Naive thymus-derived CD8-positive, alpha-beta T cell (primary cell): ENCODE measurements at regions not wholly inside any gene's neighbourhood (a gene's known extent, or its start where the extent isn't known, plus 50 kb on each side); places are given as distances from the start of the nearest gene placed in this dataset.

Source experiments
- ATAC-seq, 2 donors: fragments of 150-1000 bp; cut with Tn5 transposase in 1 of 2; sonication (Bioruptor Pico), chemical (Tn5 transposase) in 1 of 2; 1 replicate in 1 of 2; 2 replicates in 1 of 2; pipeline ENCODE4 v1.10.0; 2021; ENCODE audit warnings: mild to moderate bottlenecking in 2 of 2, moderate library complexity in 2 of 2
- POLR2A ChIA-PET: fragments of 350-600 bp; sonication (Branson Sonifier 250); formaldehyde crosslinking; loops from one replicate; lab custom pipeline; 2021; ENCODE audit warnings: antibody characterized with exemption; lab: Charles Lee
- DNase-seq, 10 donors: peaks; one replicate each; pipeline versions ENCODE4 v3.0.0 to v3.0.0-alpha.2; 2020 to 2022
- H3K27ac Mint-ChIP-seq, 10 donors: one replicate each; pipeline ENCODE4 v1.8.0; 2020 to 2022; ENCODE audit warnings: mild to moderate bottlenecking in 10 of 10, mixed read lengths in 10 of 10, moderate library complexity in 4 of 10, inconsistent platforms in 1 of 10
- H3K27me3 Mint-ChIP-seq, 5 donors: one replicate each; pipeline ENCODE4 v1.8.0; 2021 to 2022; ENCODE audit warnings: mixed read lengths in 5 of 5
- H3K36me3 Mint-ChIP-seq, 3 donors: one replicate each; pipeline ENCODE4 v1.8.0; 2020 to 2022; ENCODE audit warnings: mixed read lengths in 3 of 3, mild to moderate bottlenecking in 2 of 3, inconsistent platforms in 1 of 3
- H3K4me1 Mint-ChIP-seq, 4 donors: one replicate each; pipeline ENCODE4 v1.8.0; 2021 to 2022; ENCODE audit warnings: mixed read lengths in 4 of 4
- H3K4me3 Mint-ChIP-seq, 10 donors: one replicate each; pipeline ENCODE4 v1.8.0; 2020 to 2022; ENCODE audit warnings: mild to moderate bottlenecking in 10 of 10, mixed read lengths in 10 of 10, moderate library complexity in 6 of 10, inconsistent platforms in 1 of 10
- H3K9me3 Mint-ChIP-seq, 9 donors: one replicate each; pipeline ENCODE4 v1.8.0; 2020 to 2022; ENCODE audit warnings: mixed read lengths in 9 of 9, mild to moderate bottlenecking in 3 of 9, inconsistent platforms in 1 of 9, moderate library complexity in 1 of 9

DNA sequence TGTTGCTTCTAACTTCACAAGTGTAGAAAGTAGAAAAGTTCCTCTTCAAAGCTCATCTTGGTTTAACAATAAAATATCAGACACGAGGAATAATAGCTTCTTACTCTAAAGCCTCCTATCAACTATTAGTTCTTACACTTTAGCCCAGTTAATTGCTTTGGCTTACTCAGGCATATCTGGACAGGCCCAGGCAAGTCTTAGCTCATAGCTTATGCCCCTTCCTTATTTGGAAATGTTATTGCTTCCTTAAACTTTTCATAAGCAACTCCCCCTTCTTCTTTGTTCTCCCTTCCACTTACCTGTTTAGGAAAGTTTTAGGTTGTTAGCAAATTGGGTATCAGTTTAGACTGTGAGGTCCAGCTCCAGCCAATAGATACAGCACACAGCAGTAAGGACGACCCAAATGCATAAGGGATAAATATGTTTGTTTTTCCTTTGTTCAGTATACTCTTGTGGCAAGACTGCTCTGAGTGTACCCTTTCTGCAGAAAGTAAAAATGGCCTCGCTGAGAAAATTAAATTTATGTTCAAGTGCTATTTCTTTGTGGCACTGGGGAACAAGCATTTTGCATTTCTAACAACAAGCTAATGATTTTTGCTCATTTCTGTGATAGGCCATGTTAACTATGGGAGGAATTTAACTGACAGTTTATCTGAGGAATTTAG is 162.1 kb downstream of the SMC2 start:
- Mint-ChIP-seq H3K4me3 (no peak overlapping the region), H3K27ac (no peak overlapping the region), H3K9me3 (peaks cover 0 to 39% (median 9%) of the 10 kb centered on the region in 9 donors), H3K36me3 (peaks cover 0 to 12% (median 2%) of the 10 kb centered on the region in 3 donors), H3K4me1 (no peaks in the 10 kb centered on the region), H3K27me3 (peaks cover 0 to 29% (median 2%) of the 10 kb centered on the region in 5 donors)
- no peak for DNase-seq
- no peak for ATAC-seq
- POLR2A ChIA-PET = no interaction called here

DNA sequence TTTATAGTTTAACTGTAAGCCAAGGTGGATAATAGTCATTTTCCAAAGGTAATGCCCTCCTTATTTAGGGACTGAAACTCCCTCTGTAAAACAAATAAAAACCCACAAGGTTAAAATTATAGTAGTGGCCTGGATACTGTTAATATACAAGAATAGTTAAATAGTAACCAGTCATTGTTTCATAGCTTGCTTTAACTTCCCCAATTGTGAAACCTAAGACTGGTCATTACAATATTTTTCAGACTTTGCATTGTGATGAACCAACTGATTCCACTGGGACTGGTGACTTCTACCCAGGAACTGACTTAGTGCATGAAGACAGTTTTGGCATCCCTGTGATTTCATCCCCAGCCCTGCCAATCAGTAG is 162.6 kb downstream of the SMC2 start:
- H3K27ac Mint-ChIP-seq = no peak overlapping the region
- POLR2A ChIA-PET = no interaction called here
- no peaks in the 10 kb centered on the region for H3K4me1 Mint-ChIP-seq
- peaks cover 0 to 39% (median 9%) of the 10 kb centered on the region in 9 donors for H3K9me3 Mint-ChIP-seq
- peaks cover 0 to 29% (median 2%) of the 10 kb centered on the region in 5 donors for H3K27me3 Mint-ChIP-seq
- ATAC-seq (no peak), DNase-seq (no peak)
- peaks cover 0 to 12% (median 2%) of the 10 kb centered on the region in 3 donors for H3K36me3 Mint-ChIP-seq
- no peak overlapping the region for H3K4me3 Mint-ChIP-seq

DNA sequence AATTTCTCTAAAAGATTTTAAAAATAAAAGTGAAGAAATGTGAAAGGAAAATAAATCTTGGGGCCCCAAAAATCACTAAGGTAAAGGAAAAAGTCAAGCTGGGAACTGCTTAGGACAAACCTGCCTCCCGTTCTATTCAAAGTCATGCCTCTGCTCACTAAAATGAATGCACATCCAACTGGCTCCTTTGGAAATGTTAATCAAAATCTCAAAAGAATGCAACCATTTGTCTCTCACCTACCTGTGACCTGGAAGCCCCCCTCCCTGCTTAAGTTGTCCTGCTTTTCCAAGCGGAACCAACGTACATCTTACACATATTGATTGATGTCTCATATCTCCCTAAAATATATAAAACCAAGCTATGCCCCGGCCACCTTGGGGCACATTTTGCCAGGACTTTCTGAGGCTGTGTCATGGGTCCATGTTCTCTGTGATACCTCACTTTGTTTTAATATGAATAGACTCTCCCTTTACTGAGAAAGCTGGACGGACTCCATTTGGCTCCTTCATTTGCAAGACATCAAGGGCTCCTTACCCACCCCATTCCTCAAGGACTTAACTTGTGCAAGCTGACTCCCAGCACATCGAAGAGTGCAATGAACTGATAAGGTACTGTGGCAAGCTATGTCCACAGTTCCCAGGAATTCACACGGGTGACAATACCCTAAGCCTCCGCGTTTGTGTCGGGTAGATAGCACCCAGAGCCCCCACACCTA is 164.3 kb downstream of the SMC2 start:
- H3K4me1 Mint-ChIP-seq = no peaks in the 10 kb centered on the region
- H3K27me3 Mint-ChIP-seq = peaks cover 0 to 29% (median 0%) of the 10 kb centered on the region in 5 donors
- H3K27ac Mint-ChIP-seq = no peak overlapping the region
- H3K9me3 Mint-ChIP-seq = peaks cover 0 to 23% (median 4%) of the 10 kb centered on the region in 9 donors
- no peak overlapping the region for H3K4me3 Mint-ChIP-seq
- DNase-seq = no peak
- no peak for ATAC-seq
- peaks cover 0 to 8% (median 0%) of the 10 kb centered on the region in 3 donors for H3K36me3 Mint-ChIP-seq
- POLR2A ChIA-PET = no interaction called here

DNA sequence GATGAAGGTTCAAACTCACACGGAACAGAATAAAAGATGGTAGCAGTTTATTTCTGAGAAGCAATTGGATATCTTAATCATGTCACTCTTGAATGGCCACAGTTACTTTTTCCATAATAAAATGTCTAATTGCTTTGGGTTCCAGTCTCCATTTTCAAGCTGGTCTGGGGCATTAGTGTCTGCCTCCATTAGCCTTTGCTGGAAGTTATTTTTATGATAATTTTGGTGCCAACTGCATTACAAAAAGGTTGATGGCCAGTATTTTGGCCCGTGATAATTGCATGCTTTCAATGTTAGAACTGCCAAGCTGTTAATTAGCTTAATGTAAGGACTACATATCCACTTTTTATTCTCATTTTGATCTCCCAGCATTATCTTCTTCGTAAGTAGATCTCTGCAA is 165.9 kb downstream of the SMC2 start:
- Mint-ChIP-seq H3K36me3 (peaks cover 0 to 8% (median 0%) of the 10 kb centered on the region in 3 donors), H3K9me3 (peaks cover 0 to 17% (median 3%) of the 10 kb centered on the region in 9 donors), H3K27me3 (peaks cover 0 to 29% (median 0%) of the 10 kb centered on the region in 5 donors), H3K4me1 (no peaks in the 10 kb centered on the region), H3K27ac (no peak overlapping the region), H3K4me3 (no peak overlapping the region)
- no peak for DNase-seq
- POLR2A ChIA-PET = no interaction called here
- no peak for ATAC-seq

DNA sequence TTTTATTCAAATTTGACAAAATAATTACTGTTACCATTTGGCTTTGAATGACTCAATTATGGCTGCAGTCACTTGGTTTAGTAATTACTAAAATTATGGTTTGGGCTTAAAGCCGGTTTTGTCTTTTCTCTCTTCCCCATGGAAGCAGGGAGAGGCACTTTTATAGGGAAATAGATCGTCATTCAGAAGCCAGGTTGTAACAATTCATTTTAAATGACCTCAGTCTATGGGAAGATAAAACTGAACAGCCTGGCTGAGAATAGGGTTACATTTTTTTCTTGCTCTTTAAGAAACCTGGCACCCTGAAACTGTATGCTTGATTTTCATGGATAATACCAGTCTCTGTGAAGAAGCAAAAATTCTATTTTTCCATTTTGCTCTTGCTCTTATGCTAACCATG is 169.8 kb downstream of the SMC2 start:
- no peak overlapping the region for H3K27ac Mint-ChIP-seq
- ATAC-seq (no peak), DNase-seq (no peak)
- H3K27me3 Mint-ChIP-seq = peaks cover 0 to 11% (median 1%) of the 10 kb centered on the region in 5 donors
- no peaks in the 10 kb centered on the region for H3K36me3 Mint-ChIP-seq
- peaks cover 0 to 8% (median 0%) of the 10 kb centered on the region in 9 donors for H3K9me3 Mint-ChIP-seq
- no peaks in the 10 kb centered on the region for H3K4me1 Mint-ChIP-seq
- POLR2A ChIA-PET = no interaction called here
- no peak overlapping the region for H3K4me3 Mint-ChIP-seq

DNA sequence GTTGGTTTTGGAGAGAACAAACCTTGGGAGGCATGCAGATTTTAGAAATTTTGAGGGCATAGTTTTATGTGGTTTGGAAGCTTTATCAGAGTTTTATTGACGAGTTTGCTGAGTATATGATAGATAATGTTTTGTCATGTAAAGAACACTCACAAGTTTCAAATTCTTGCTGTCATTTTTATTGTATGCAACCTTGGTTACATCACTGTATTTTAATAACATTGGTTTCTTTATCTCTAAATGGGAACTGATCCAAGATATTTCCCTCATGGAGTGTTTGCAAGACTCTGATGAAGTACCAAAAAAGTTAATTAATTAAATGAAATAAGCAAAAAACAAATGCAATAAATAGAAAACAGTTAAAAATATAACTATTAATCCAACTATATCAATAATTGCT is 170.3 kb downstream of the SMC2 start:
- no peak for ATAC-seq
- Mint-ChIP-seq H3K36me3 (no peaks in the 10 kb centered on the region), H3K4me1 (no peaks in the 10 kb centered on the region), H3K27ac (no peak overlapping the region), H3K27me3 (peaks cover 0 to 8% (median 1%) of the 10 kb centered on the region in 5 donors), H3K9me3 (peaks cover 0 to 8% (median 0%) of the 10 kb centered on the region in 9 donors), H3K4me3 (no peak overlapping the region)
- POLR2A ChIA-PET = no interaction called here
- DNase-seq = no peak

DNA sequence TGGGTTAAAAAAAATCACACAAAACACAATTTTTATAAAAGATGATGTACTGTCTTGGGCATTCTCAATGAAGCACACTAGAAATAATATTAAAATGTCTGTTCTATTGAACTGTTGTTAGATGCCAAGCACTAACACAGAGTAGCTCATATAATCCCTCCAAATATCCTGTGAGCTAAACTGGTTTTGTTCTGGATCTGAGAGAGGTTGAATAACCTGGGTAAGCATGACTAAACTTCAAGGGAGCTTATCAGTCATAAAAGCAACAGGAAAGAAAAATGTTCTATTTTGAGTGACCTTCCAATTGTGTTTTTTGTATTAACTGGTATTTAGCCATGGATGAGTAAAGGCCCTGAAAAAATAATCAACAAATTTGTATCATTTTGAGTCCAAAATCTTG is 175.3 kb downstream of the SMC2 start:
- peaks cover 0 to 6% (median 0%) of the 10 kb centered on the region in 9 donors for H3K9me3 Mint-ChIP-seq
- H3K36me3 Mint-ChIP-seq = no peaks in the 10 kb centered on the region
- POLR2A ChIA-PET = no interaction called here
- H3K4me3 Mint-ChIP-seq = no peak overlapping the region
- peaks cover 0 to 6% (median 3%) of the 10 kb centered on the region in 5 donors for H3K27me3 Mint-ChIP-seq
- ATAC-seq = no peak
- no peak overlapping the region for H3K27ac Mint-ChIP-seq
- no peaks in the 10 kb centered on the region for H3K4me1 Mint-ChIP-seq
- DNase-seq = no peak

DNA sequence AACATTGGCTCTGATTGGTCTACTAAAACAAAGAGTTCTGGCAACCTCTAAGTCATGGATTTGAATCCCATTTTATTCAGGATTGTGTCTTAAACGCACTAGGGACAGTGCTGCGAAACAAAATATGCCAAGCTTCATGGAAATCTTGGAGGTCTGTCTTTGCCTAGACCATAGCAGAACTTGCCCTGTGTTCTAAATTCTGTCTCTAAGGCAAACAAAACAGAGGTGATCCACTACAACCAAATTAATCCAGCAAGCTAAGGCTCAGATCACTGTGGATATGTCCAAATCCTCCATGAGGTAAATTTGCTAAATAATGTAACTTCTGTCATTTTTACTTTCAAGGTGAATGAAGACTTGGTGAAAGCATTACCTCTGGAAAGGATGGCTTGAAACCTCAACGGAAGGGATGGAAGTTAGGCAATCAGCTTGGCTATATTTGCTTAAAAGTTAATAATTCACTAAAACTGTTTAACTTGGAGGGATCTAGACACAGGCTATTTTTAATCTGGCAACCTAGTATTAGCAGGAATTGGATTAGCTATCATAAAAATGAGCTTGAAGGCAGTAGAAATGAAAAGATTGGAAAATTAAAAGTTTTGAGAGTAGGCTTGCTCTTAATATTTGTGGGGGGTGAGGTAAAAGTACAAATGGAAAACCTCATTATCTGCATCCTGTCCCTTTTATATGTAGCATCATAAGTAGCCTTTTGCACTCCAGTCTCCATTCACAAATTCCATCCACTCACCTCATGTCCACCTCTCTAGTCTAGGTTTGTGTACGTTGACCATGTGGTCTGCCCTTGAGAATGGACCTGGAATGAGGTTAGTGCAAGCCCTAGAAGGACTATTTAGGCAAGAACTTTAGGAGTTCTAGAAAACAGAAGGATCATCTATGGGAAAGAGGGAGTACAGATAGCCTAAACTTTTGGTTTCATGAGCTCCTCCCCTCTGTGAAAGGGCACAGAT is 176.2 kb downstream of the SMC2 start:
- H3K36me3 Mint-ChIP-seq = no peaks in the 10 kb centered on the region
- DNase-seq = no peak
- no peak for ATAC-seq
- H3K9me3 Mint-ChIP-seq = peaks cover 0 to 6% (median 0%) of the 10 kb centered on the region in 9 donors
- H3K27me3 Mint-ChIP-seq = peaks cover 0 to 6% (median 3%) of the 10 kb centered on the region in 5 donors
- H3K27ac Mint-ChIP-seq = no peak overlapping the region
- POLR2A ChIA-PET = no interaction called here
- H3K4me3 Mint-ChIP-seq = no peak overlapping the region
- no peaks in the 10 kb centered on the region for H3K4me1 Mint-ChIP-seq

DNA sequence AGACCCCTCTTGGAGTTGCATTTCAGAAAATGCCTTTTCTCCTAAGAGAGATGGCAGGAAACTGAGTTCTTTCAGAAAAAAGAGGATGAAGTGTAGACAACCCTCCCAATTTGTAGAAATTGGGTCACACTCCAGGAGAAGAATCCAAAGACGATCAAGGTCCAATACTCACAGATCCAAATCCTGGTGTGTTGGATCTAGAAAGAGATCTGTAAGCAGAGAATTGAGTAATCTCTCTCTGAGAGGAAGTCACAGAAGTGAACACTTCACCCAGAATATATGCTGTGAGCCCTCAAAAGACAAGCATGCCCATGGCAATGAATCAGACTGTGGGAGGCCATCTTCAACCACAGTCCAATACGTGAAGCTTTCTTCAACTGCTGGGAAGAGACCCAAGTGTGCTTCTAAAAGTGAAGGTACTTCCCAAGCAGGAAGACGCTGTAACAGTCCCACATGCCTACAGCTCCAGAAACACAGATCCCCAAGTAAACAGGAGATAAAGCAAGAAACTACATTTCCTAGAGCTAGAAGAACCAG is 182.7 kb downstream of the SMC2 start:
- Mint-ChIP-seq H3K9me3 (peaks cover 0 to 9% (median 4%) of the 10 kb centered on the region in 9 donors), H3K36me3 (no peaks in the 10 kb centered on the region), H3K27ac (no peak overlapping the region), H3K4me1 (no peaks in the 10 kb centered on the region), H3K27me3 (peaks cover 0 to 11% (median 3%) of the 10 kb centered on the region in 5 donors), H3K4me3 (no peak overlapping the region)
- DNase-seq (no peak), ATAC-seq (no peak)
- POLR2A ChIA-PET = no interaction called here

DNA sequence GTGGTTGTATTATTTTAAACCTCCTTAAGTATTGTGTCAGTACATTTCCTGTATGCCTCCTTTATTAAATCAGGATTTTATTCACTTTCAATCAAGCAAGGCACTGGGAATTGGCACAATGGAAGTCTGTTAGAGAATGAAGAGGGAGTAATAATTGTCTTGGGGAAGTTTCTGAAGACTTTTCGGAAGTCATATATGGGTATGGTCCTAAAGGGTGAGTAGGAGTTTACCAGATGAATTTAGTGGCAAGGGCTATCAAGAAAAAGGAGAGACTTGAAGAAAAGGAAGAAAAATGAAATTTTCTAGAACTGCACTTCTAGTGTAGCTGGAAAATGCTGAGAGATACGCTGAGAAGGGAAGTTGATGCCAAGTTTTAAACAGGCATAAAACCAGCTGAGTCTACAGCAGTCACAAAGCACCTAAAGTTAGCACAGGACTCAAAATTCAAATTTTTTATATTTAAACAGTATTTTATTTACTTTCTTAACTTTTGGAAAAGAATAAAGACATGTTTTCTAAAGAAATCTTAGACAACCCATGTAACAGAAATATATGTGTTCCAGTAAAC is 184.9 kb downstream of the SMC2 start:
- Mint-ChIP-seq H3K9me3 (peaks cover 0 to 9% (median 3%) of the 10 kb centered on the region in 9 donors), H3K4me3 (no peak overlapping the region), H3K27ac (no peak overlapping the region), H3K36me3 (no peaks in the 10 kb centered on the region), H3K4me1 (no peaks in the 10 kb centered on the region), H3K27me3 (peaks cover 0 to 11% (median 2%) of the 10 kb centered on the region in 5 donors)
- no peak for ATAC-seq
- POLR2A ChIA-PET = no interaction called here
- no peak for DNase-seq

DNA sequence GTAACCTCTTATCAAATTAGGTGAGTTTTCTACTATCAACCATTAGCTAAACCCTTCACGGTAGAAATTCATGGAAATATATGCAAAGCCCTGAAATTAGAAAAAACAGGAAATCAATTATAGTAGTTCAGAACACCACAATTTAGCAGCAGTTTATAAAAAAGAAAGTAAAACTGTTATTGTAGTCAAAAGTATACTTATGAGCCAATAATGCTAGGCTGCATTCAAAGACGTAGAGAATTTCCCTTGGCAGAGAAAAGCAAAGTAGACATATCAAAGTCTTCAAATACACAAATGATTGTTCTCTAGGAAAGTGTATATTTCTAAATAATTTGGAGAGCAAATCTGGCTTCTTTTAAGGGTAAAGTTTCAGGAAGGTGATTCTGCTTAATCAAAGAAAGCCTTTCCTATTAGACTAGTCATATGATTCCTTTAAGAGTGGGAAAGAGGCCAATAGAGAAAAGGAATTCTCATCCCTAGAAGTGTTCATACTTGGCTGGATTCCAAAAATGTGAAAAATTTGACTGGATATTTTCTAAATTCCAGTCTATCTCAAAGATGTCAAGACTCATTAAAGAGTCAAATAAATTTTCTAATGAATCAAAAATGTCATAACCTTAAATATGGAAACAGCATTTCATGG is 185.5 kb downstream of the SMC2 start:
- no peak overlapping the region for H3K4me3 Mint-ChIP-seq
- no peak overlapping the region for H3K27ac Mint-ChIP-seq
- H3K4me1 Mint-ChIP-seq = no peaks in the 10 kb centered on the region
- no peak for DNase-seq
- H3K9me3 Mint-ChIP-seq = peaks cover 0 to 9% (median 3%) of the 10 kb centered on the region in 9 donors
- no peaks in the 10 kb centered on the region for H3K36me3 Mint-ChIP-seq
- POLR2A ChIA-PET = no interaction called here
- ATAC-seq = no peak
- H3K27me3 Mint-ChIP-seq = peaks cover 0 to 11% (median 0%) of the 10 kb centered on the region in 5 donors

DNA sequence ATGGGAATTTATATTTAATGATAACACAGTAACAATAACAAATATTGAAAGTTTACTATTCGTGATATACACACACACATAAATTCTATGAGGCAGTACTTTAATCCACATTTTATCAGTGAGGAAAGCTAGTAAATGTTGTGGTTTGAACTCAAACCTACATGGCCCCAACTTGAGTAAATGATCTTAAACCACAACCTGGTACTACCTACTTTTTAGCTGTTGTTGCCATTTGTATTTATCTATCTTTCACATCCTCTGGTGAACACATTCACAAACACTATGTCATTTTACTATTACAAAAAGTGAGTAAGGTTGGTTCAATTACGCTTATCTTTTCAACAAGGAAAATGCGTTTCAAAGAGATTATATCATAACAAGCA is 186.1 kb downstream of the SMC2 start:
- POLR2A ChIA-PET = no interaction called here
- Mint-ChIP-seq H3K4me1 (no peaks in the 10 kb centered on the region), H3K27ac (no peak overlapping the region), H3K4me3 (no peak overlapping the region), H3K27me3 (peaks cover 0 to 11% (median 0%) of the 10 kb centered on the region in 5 donors), H3K36me3 (no peaks in the 10 kb centered on the region), H3K9me3 (peaks cover 0 to 9% (median 3%) of the 10 kb centered on the region in 9 donors)
- no peak for DNase-seq
- no peak for ATAC-seq
